DND-41 (cell line): ENCODE measurements at regions not wholly inside any gene's neighbourhood (a gene's known extent, or its start where the extent isn't known, plus 50 kb on each side); places are given as distances from the start of the nearest gene placed in this dataset.

Source experiments
- ATAC-seq: fragments of 200-7000 bp; cut with Tn5 transposase; 3 replicates; pipeline ENCODE4 v1.9.1; 2021; ENCODE audit warnings: low read depth; ENCODE audit not compliant: insufficient read depth
- DNase-seq: peaks from one replicate; pipeline ENCODE4 v3.0.0-alpha.2; 2020
- H2AFZ ChIP-seq: 2 replicates; pipeline ENCODE4 v1.6.0; 2012; ENCODE audit warnings: low read depth, low read length
- H3K27ac ChIP-seq: 2 replicates; pipeline ENCODE4 v1.5.1; 2012; ENCODE audit warnings: low read length, inconsistent platforms
- H3K27me3 ChIP-seq: fragments of 200-600 bp; sonication (generic); 2 replicates; pipeline ENCODE4 v1.6.0; 2012; ENCODE audit warnings: low read length, mild to moderate bottlenecking, inconsistent platforms; ENCODE audit not compliant: insufficient read depth, poor library complexity
- H3K36me3 ChIP-seq: 2 replicates; pipeline ENCODE4 v1.5.1; 2012; ENCODE audit warnings: low read length, inconsistent platforms; ENCODE audit not compliant: insufficient read depth
- H3K4me1 ChIP-seq: 2 replicates; pipeline ENCODE4 v1.5.1; 2012; ENCODE audit warnings: mild to moderate bottlenecking, low read length; ENCODE audit not compliant: insufficient read depth
- H3K4me2 ChIP-seq: 2 replicates; pipeline ENCODE4 v1.6.0; 2012; ENCODE audit warnings: mild to moderate bottlenecking, moderate library complexity, low read length, inconsistent platforms; ENCODE audit not compliant: insufficient read depth
- H3K4me3 ChIP-seq, 2 experiments: fragments of 200-600 bp in 1 of 2; shearing (Covaris generic) in 1 of 2; 2 replicates each; pipeline ENCODE4 v1.5.1; 2012 to 2016; ENCODE audit warnings: inconsistent platforms in 2 of 2, low read length in 2 of 2, mild to moderate bottlenecking in 2 of 2, low read depth in 1 of 2, moderate library complexity in 1 of 2
- H3K79me2 ChIP-seq: 2 replicates; pipeline ENCODE4 v1.6.0; 2012; ENCODE audit warnings: low read length, inconsistent platforms; ENCODE audit not compliant: insufficient read depth
- H3K9ac ChIP-seq: 2 replicates; pipeline ENCODE4 v1.6.0; 2012; ENCODE audit warnings: low read depth, mild to moderate bottlenecking, inconsistent platforms, low read length, moderate library complexity
- H3K9me3 ChIP-seq: 2 replicates; pipeline ENCODE4 v1.5.1; 2012; ENCODE audit warnings: low read length, moderate library complexity, mild to moderate bottlenecking, inconsistent platforms; ENCODE audit not compliant: insufficient read depth, severe bottlenecking
- H4K20me1 ChIP-seq: 2 replicates; pipeline ENCODE4 v1.6.0; 2012; ENCODE audit warnings: low read length; ENCODE audit not compliant: insufficient read depth
- CTCF ChIP-seq: IDR thresholded peaks from 2 replicates; pipeline ENCODE4 v1.5.1; 2012; ENCODE audit warnings: borderline replicate concordance, low read length, moderate library complexity, mild to moderate bottlenecking; ENCODE audit not compliant: poor library complexity, severe bottlenecking; ENCODE audit errors: extremely low read depth
- EZH2 ChIP-seq: IDR thresholded peaks from 3 replicates; pipeline ENCODE4 v1.6.1; 2012; ENCODE audit warnings: borderline replicate concordance, low read depth, mild to moderate bottlenecking, moderate library complexity, low read length, inconsistent platforms; ENCODE audit not compliant: severe bottlenecking

- no peaks in the 10 kb centered on the region for H3K79me2 ChIP-seq
- no peaks in the 10 kb centered on the region for H3K36me3 ChIP-seq
- H3K27me3 ChIP-seq, result no peaks in the 10 kb centered on the region
- H3K9ac ChIP-seq, result no peak overlapping the region
- H4K20me1 ChIP-seq, result no peaks in the 10 kb centered on the region
- no peak overlapping the region for H3K4me3 ChIP-seq
- no peaks in the 10 kb centered on the region for H3K4me1 ChIP-seq
- ATAC-seq, result peak; percentile 64
- no peaks in the 10 kb centered on the region for H3K9me3 ChIP-seq
- peak; percentile 8 for DNase-seq
- H2AFZ ChIP-seq, result no peak overlapping the region
- no peak for TF ChIP-seq CTCF
- TF ChIP-seq EZH2, result no peak
- H3K27ac ChIP-seq, result no peak overlapping the region
- H3K4me2 ChIP-seq, result no peak overlapping the region
These were observed 51.0 kb upstream of the PRB2 start for GRCh38 chr12:11446372-11446771.

- H3K4me2 ChIP-seq, result no peak overlapping the region
- no peaks in the 10 kb centered on the region for H4K20me1 ChIP-seq
- no peaks in the 10 kb centered on the region for H3K36me3 ChIP-seq
- H3K9me3 ChIP-seq, result no peaks in the 10 kb centered on the region
- no peak overlapping the region for H3K27ac ChIP-seq
- H3K4me3 ChIP-seq, result no peak overlapping the region
- no peaks in the 10 kb centered on the region for H3K79me2 ChIP-seq
- H3K9ac ChIP-seq, result no peak overlapping the region
- H3K4me1 ChIP-seq, result no peaks in the 10 kb centered on the region
- peaks cover 6% of the 10 kb centered on the region for H3K27me3 ChIP-seq
- TF ChIP-seq EZH2, result no peak
- TF ChIP-seq CTCF, result no peak
- H2AFZ ChIP-seq, result no peak overlapping the region
- DNase-seq (no peak), ATAC-seq (no peak)
These were observed 62.8 kb upstream of the PRB2 start for GRCh38 chr12:11457996-11458645.

GRCh38 chr12:11460343-11461023 lies 65.1 kb upstream of the PRB2 start:
- TF ChIP-seq EZH2 (no peak), CTCF (no peak)
- ATAC-seq (no peak), DNase-seq (no peak)
- no peak overlapping the region for H3K4me2 ChIP-seq
- H3K27ac ChIP-seq, result no peak overlapping the region
- H3K27me3 ChIP-seq, result no peaks in the 10 kb centered on the region
- no peaks in the 10 kb centered on the region for H3K9me3 ChIP-seq
- no peaks in the 10 kb centered on the region for H3K79me2 ChIP-seq
- no peak overlapping the region for H3K9ac ChIP-seq
- no peak overlapping the region for H2AFZ ChIP-seq
- H4K20me1 ChIP-seq, result no peaks in the 10 kb centered on the region
- H3K4me1 ChIP-seq, result no peaks in the 10 kb centered on the region
- no peak overlapping the region for H3K4me3 ChIP-seq
- no peaks in the 10 kb centered on the region for H3K36me3 ChIP-seq
